D721Med (cell line): ENCODE measurements at regions not wholly inside any gene's neighbourhood (a gene's known extent, or its start where the extent isn't known, plus 50 kb on each side); places are given as distances from the start of the nearest gene placed in this dataset.

Source experiments
- DNase-seq: peaks from one replicate; pipeline ENCODE4 v3.0.0; 2011; ENCODE audit warnings: low spot score; ENCODE audit not compliant: insufficient read length
- FAIRE-seq: peaks from 2 replicates; lab custom pipeline; 2011; peaks lifted over from hg19 to GRCh38; lab: Jason Lieb, UNC
- CTCF ChIP-seq: IDR thresholded peaks from 2 replicates; pipeline ENCODE4 v1.5.1; 2012; ENCODE audit warnings: mild to moderate bottlenecking, control low read depth; ENCODE audit not compliant: insufficient read depth; ENCODE audit errors: missing control alignments

GRCh38 chr18:73913505-73913904, 234.1 kb downstream of the FBXO15 start:
- no peak for TF ChIP-seq CTCF
- no peak for FAIRE-seq
- no peak for DNase-seq

- DNase-seq (no peak), FAIRE-seq (no peak)
- no peak for TF ChIP-seq CTCF
Measured at GRCh38 chr18:73908323-73908722, 239.3 kb downstream of the FBXO15 start.

GRCh38 chr18:73901566-73901965, 246.1 kb downstream of the FBXO15 start:
- no peak for TF ChIP-seq CTCF
- DNase-seq (no peak), FAIRE-seq (peak; percentile 90)

DNA sequence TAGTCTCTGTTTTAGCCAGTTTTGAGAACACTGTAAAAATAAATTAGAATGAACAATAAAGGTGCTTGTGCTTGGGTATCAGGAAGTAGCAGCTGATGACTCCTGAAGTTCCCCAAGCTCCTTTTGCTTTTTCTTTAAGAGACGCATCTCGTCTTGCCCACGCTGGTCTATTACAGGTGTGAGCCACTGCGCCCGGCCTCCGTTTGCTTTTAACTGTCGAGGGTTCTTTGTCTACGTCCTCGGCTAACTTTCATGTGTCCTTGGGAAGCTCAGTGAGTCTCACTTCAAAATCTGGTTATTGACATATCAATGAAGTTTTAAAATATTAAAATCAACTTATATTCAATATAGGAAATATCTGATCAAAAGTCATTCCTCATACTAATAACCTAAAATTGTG, 246.5 kb downstream of the FBXO15 start:
- no peak for TF ChIP-seq CTCF
- FAIRE-seq (no peak), DNase-seq (no peak)

DNA sequence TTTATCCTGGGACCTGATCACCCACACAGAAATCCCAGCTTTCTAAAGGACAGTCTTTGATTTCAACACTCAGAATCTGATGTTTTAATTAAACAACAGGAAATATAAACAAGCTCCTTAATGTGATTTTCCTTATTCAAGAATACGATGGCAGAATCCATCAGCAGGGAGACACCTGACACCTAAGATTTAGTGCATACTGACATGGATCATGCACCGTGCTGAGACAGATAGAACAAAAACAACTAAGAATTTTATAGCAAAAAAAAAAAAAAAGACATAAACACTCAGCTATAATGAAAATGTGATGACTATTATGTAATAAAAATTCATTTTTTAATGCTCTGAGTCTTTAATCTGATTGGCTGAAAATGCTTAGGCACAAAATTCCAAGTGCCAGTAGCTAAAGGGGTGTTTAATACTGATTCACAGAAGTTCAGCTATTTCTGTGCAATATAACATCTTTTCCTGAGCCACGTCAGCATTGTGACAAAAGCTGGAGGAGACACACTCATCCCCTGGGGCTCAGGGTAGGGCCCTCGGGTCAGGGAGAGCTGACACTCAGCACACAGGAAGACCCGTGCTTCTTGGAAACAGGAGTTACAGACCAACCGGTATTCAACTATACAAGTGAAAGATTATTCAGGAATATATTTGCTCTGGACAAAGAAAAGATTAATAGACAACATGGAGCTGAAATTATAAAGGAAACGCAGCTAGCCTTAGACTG, 247.4 kb downstream of the FBXO15 start:
- FAIRE-seq (peak; percentile 96), DNase-seq (no peak)
- TF ChIP-seq CTCF, result no peak

GRCh38 chr18:73897517-73897916, 250.1 kb downstream of the FBXO15 start:
- TF ChIP-seq CTCF, result no peak
- DNase-seq (no peak), FAIRE-seq (no peak)

- DNase-seq (no peak), FAIRE-seq (peak; percentile 82)
- no peak for TF ChIP-seq CTCF
Measured at GRCh38 chr18:73896685-73897084, 250.9 kb downstream of the FBXO15 start.
